ENCODE measurements at regions not wholly inside any gene's neighbourhood (a gene's known extent, or its start where the extent isn't known, plus 50 kb on each side); places are given as distances from the start of the nearest gene placed in this dataset.

DNA sequence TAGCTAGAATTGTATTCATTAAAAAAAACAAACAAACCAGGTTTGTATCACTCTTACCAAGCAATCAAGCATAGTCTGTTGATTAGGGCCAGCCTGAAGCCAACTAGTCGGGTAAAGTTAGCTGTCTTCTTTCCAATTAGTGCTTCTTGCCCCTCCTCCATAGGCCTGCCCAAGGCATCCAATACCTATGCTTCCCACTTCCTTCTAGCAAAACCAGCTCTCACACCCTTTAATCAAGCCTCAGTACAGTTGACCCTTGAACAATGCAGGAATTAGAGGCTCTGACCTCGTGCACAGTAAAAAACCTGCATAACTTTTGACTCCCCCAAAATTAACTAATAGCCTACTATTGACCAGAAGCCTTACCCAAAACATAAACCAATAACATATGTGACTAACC is 119.1 kb upstream of the DTNBP1 start:
- intact Hi-C loops (cut with micrococcal nuclease; ENCODE audit: unreplicated experiment) (no loop called here), in situ Hi-C loops (cut with HindIII; ENCODE audit: low pct_unique_long_range_greater_than_20kb, low sequenced_read_pairs) (no loop called here)
- ATAC-seq (no peak), DNase-seq (ENCODE audit: low read depth, low spot score) (no peak)
- no TSS peak for BruUV-seq (replicated peaks)
- H3K9me3 ChIP-seq (ENCODE audit: control insufficient read depth, insufficient read depth, low read depth, low read length) = no peaks in the 10 kb centered on the region
- H3K27me3 ChIP-seq (ENCODE audit: control insufficient read depth, insufficient read depth, low read length) = peaks cover 3% of the 10 kb centered on the region; the same call in 1 of the 2 replicates
- no peak overlapping the region for H3K27ac ChIP-seq (ENCODE audit: low read length)
- H3K36me3 ChIP-seq (ENCODE audit: control insufficient read depth, insufficient read depth, low read length) = no peaks in the 10 kb centered on the region
- ChIA-PET CTCF (no interaction called here), POLR2A (no interaction called here)
- TF ChIP-seq, protein P1, sequence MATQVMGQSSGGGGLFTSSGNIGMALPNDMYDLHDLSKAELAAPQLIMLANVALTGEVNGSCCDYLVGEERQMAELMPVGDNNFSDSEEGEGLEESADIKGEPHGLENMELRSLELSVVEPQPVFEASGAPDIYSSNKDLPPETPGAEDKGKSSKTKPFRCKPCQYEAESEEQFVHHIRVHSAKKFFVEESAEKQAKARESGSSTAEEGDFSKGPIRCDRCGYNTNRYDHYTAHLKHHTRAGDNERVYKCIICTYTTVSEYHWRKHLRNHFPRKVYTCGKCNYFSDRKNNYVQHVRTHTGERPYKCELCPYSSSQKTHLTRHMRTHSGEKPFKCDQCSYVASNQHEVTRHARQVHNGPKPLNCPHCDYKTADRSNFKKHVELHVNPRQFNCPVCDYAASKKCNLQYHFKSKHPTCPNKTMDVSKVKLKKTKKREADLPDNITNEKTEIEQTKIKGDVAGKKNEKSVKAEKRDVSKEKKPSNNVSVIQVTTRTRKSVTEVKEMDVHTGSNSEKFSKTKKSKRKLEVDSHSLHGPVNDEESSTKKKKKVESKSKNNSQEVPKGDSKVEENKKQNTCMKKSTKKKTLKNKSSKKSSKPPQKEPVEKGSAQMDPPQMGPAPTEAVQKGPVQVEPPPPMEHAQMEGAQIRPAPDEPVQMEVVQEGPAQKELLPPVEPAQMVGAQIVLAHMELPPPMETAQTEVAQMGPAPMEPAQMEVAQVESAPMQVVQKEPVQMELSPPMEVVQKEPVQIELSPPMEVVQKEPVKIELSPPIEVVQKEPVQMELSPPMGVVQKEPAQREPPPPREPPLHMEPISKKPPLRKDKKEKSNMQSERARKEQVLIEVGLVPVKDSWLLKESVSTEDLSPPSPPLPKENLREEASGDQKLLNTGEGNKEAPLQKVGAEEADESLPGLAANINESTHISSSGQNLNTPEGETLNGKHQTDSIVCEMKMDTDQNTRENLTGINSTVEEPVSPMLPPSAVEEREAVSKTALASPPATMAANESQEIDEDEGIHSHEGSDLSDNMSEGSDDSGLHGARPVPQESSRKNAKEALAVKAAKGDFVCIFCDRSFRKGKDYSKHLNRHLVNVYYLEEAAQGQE (IDR thresholded peaks at IDR 0.05; ENCODE audit: insufficient read depth in 1 of 2, low read depth in 2 of 2, low read length in 1 of 2) = no peak
- TF ChIP-seq POLR2AphosphoS5 (IDR thresholded peaks at IDR 0.05; ENCODE audit: low read depth, low read length) = no peak
- no peak overlapping the region for H3K4me3 ChIP-seq (ENCODE audit: low read depth in 2 of 2, low read length in 2 of 2)
- H3K4me1 ChIP-seq (ENCODE audit: control insufficient read depth, insufficient read depth, low read length) = no peaks in the 10 kb centered on the region

DNA sequence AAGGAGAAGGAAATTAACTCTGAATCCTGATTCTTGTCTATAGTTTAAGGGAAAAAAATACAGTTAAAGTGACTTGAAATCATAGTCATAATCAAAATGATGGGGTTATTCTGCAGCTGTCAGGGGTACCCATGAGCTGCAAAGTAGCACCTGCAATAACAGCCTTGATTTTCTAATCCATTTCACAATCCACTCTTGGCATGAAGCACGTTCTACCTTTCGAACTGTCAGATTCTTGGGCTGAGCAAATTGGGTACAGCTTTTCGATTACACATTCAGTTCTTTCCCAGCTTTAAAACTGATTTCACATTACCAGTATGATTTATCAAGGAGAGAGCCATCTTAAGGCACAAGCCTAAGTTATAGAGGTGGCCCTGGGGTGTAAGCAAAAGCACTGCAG is 118.5 kb upstream of the DTNBP1 start:
- in situ Hi-C loops (cut with HindIII; ENCODE audit: low pct_unique_long_range_greater_than_20kb, low sequenced_read_pairs) (no loop called here), intact Hi-C loops (cut with micrococcal nuclease; ENCODE audit: unreplicated experiment) (no loop called here)
- Histone ChIP-seq H3K4me3 (ENCODE audit: low read depth in 2 of 2, low read length in 2 of 2) (no peak overlapping the region), H3K9me3 (ENCODE audit: control insufficient read depth, insufficient read depth, low read depth, low read length) (no peaks in the 10 kb centered on the region), H3K27ac (ENCODE audit: low read length) (no peak overlapping the region), H3K36me3 (ENCODE audit: control insufficient read depth, insufficient read depth, low read length) (no peaks in the 10 kb centered on the region), H3K4me1 (ENCODE audit: control insufficient read depth, insufficient read depth, low read length) (no peaks in the 10 kb centered on the region), H3K27me3 (ENCODE audit: control insufficient read depth, insufficient read depth, low read length) (peaks cover 3% of the 10 kb centered on the region; the same call in 1 of the 2 replicates)
- ATAC-seq (no peak), DNase-seq (ENCODE audit: low read depth, low spot score) (no peak)
- BruUV-seq (replicated peaks) = no TSS peak
- TF ChIP-seq POLR2AphosphoS5 (IDR thresholded peaks at IDR 0.05; ENCODE audit: low read depth, low read length) (no peak), TCF7L2 (IDR thresholded peaks at IDR 0.05; ENCODE audit: low read depth, low read length) (no peak), SIN3A (IDR thresholded peaks at IDR 0.05; ENCODE audit: borderline replicate concordance, insufficient read depth, low read depth, low read length) (no peak)
- TF ChIP-seq, protein P1 (IDR thresholded peaks at IDR 0.05; ENCODE audit: insufficient read depth in 1 of 2, low read depth in 2 of 2, low read length in 1 of 2) = no peak
- ChIA-PET POLR2A (no interaction called here), CTCF (no interaction called here)

DNA sequence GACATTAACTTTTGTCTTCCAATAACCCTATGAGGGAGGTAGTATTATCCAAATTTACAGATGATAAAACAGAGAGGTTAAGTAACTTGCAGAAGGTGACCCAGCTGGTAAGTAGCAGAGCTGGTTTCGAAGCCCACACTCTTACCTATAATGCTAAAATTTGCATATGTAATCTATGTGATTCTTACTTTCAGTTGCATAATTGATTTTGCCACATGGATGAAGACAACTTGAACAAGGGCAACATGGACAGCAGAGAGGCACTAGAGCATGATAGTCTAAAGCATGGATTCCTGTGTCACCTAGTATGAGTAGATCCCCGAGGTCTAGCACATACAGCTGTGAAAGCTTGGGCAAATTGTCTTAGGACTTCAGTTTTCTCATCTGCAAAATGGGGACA is 117.6 kb upstream of the DTNBP1 start:
- POLR2A ChIA-PET = no interaction called here
- intact Hi-C loops (cut with micrococcal nuclease; ENCODE audit: unreplicated experiment) = no loop called here
- no peak for DNase-seq (ENCODE audit: low read depth, low spot score)

More for the DNA sequence above, 117.6 kb upstream of the DTNBP1 start:
- H3K9me3 ChIP-seq (ENCODE audit: control insufficient read depth, insufficient read depth, low read depth, low read length) = no peaks in the 10 kb centered on the region
- no peak for ATAC-seq
- H3K36me3 ChIP-seq (ENCODE audit: control insufficient read depth, insufficient read depth, low read length) = no peaks in the 10 kb centered on the region
- no peaks in the 10 kb centered on the region for H3K4me1 ChIP-seq (ENCODE audit: control insufficient read depth, insufficient read depth, low read length)
- no peak overlapping the region for H3K4me3 ChIP-seq (ENCODE audit: low read depth in 2 of 2, low read length in 2 of 2)
- peaks cover 3% of the 10 kb centered on the region for H3K27me3 ChIP-seq (ENCODE audit: control insufficient read depth, insufficient read depth, low read length)
- CTCF ChIA-PET = no interaction called here
- no peak overlapping the region for H3K27ac ChIP-seq (ENCODE audit: low read length)
- in situ Hi-C loops (cut with HindIII; ENCODE audit: low pct_unique_long_range_greater_than_20kb, low sequenced_read_pairs) = no loop called here
- no peak for TF ChIP-seq TCF7L2 (IDR thresholded peaks at IDR 0.05; ENCODE audit: low read depth, low read length)
- TF ChIP-seq SIN3A (IDR thresholded peaks at IDR 0.05; ENCODE audit: borderline replicate concordance, insufficient read depth, low read depth, low read length) = no peak
- TF ChIP-seq, protein P2, sequence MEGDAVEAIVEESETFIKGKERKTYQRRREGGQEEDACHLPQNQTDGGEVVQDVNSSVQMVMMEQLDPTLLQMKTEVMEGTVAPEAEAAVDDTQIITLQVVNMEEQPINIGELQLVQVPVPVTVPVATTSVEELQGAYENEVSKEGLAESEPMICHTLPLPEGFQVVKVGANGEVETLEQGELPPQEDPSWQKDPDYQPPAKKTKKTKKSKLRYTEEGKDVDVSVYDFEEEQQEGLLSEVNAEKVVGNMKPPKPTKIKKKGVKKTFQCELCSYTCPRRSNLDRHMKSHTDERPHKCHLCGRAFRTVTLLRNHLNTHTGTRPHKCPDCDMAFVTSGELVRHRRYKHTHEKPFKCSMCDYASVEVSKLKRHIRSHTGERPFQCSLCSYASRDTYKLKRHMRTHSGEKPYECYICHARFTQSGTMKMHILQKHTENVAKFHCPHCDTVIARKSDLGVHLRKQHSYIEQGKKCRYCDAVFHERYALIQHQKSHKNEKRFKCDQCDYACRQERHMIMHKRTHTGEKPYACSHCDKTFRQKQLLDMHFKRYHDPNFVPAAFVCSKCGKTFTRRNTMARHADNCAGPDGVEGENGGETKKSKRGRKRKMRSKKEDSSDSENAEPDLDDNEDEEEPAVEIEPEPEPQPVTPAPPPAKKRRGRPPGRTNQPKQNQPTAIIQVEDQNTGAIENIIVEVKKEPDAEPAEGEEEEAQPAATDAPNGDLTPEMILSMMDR (IDR thresholded peaks at IDR 0.05) = no peak
- TF ChIP-seq, protein P1 (IDR thresholded peaks at IDR 0.05; ENCODE audit: insufficient read depth in 1 of 2, low read depth in 2 of 2, low read length in 1 of 2) = no peak
- no peak for TF ChIP-seq POLR2AphosphoS5 (IDR thresholded peaks at IDR 0.05; ENCODE audit: low read depth, low read length)
- BruUV-seq (replicated peaks) = no TSS peak

Data from Panc1 (cell line).